Astrocyte (in vitro differentiated cells and primary cell): ENCODE measurements at regions not wholly inside any gene's neighbourhood (a gene's known extent, or its start where the extent isn't known, plus 50 kb on each side); places are given as distances from the start of the nearest gene placed in this dataset.
"Not testable (repeated sequence)": the region's sequence is repeated elsewhere in the genome, so short reads cannot be mapped to it uniquely, and the experiment has no call there.

Source experiments
- EZH2 ChIP-seq: IDR thresholded peaks from 2 replicates; pipeline ENCODE4 v1.6.1; 2012; ENCODE audit warnings: mild to moderate bottlenecking, low read length, inconsistent platforms; ENCODE audit not compliant: insufficient read depth
- TF ChIP-seq, protein P1 (sequence below): IDR thresholded peaks from 2 replicates; pipeline ENCODE4 v1.5.1; 2011; ENCODE audit warnings: low read depth, mild to moderate bottlenecking, inconsistent platforms, low read length, moderate library complexity; ENCODE audit not compliant: insufficient read depth

DNA sequence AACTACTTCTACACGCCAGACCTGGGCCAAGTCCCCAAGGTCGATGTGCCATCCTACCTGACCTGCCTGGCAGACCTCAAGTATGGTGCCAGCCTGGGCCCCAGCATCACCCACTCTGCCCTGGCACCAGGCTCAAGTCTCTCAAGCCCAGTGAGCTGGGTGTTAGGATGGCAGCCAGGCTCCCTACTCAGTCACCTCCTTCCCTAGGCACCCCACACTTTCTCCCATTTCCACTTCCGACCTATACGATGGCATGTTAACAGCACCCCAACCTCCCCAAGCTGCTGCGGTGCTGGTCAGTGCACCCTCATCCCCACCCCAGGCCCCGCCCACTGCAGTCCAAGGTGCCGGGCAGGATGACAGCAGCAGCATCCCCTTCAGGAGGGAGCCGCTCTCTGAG, 191.4 kb downstream of the KLRB1 start:
- not testable (repeated sequence) for TF ChIP-seq EZH2
- TF ChIP-seq, protein P1, sequence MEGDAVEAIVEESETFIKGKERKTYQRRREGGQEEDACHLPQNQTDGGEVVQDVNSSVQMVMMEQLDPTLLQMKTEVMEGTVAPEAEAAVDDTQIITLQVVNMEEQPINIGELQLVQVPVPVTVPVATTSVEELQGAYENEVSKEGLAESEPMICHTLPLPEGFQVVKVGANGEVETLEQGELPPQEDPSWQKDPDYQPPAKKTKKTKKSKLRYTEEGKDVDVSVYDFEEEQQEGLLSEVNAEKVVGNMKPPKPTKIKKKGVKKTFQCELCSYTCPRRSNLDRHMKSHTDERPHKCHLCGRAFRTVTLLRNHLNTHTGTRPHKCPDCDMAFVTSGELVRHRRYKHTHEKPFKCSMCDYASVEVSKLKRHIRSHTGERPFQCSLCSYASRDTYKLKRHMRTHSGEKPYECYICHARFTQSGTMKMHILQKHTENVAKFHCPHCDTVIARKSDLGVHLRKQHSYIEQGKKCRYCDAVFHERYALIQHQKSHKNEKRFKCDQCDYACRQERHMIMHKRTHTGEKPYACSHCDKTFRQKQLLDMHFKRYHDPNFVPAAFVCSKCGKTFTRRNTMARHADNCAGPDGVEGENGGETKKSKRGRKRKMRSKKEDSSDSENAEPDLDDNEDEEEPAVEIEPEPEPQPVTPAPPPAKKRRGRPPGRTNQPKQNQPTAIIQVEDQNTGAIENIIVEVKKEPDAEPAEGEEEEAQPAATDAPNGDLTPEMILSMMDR: not testable (repeated sequence)
